Breast epithelium (tissue), 4 donors: ENCODE measurements at regions not wholly inside any gene's neighbourhood (a gene's known extent, or its start where the extent isn't known, plus 50 kb on each side); places are given as distances from the start of the nearest gene placed in this dataset.

Source experiments
- DNase-seq, 2 donors: peaks; one replicate each; pipeline ENCODE4 v3.0.0-alpha.2; 2019; ENCODE audit warnings: low spot score in 2 of 2
- H3K27ac ChIP-seq, 2 donors: fragments of 200-600 bp; sonication (generic) in 1 of 2; one replicate each; pipeline ENCODE4 v1.5.1; 2016 to 2019; ENCODE audit warnings: mild to moderate bottlenecking in 1 of 2
- H3K27me3 ChIP-seq, 2 donors: fragments of 200-600 bp; sonication (generic) in 1 of 2; one replicate each; pipeline versions ENCODE4 v1.5.1 to v1.6.0; 2017 to 2019; ENCODE audit warnings: control low read depth in 1 of 2, mild to moderate bottlenecking in 1 of 2
- H3K36me3 ChIP-seq: fragments of 200-600 bp; one replicate; pipeline ENCODE4 v1.5.1; 2019
- H3K4me1 ChIP-seq, 2 donors: fragments of 200-600 bp; sonication (generic); one replicate each; pipeline ENCODE4 v1.5.1; 2016 to 2019; ENCODE audit warnings: control low read depth in 1 of 2
- H3K4me3 ChIP-seq, 3 donors: fragments of 200-600 bp; sonication (generic); 1 replicate in 2 of 3; 2 replicates in 1 of 3; pipeline ENCODE4 v1.5.1; 2016 to 2019; ENCODE audit warnings: mild to moderate bottlenecking in 3 of 3, moderate library complexity in 2 of 3
- H3K9me3 ChIP-seq, 2 donors: fragments of 200-600 bp; sonication (generic) in 1 of 2; one replicate each; pipeline ENCODE4 v1.5.1; 2016 to 2019; ENCODE audit warnings: control low read depth in 1 of 2
- CTCF ChIP-seq, 3 donors: fragments of 450-650 bp; IDR thresholded peaks; one replicate each; pipeline ENCODE4 v1.5.1; 2016 to 2017; ENCODE audit warnings: antibody characterized with exemption in 3 of 3, mild to moderate bottlenecking in 3 of 3, moderate library complexity in 3 of 3
- POLR2A ChIP-seq: fragments of 450-650 bp; IDR thresholded peaks from one replicate; pipeline ENCODE4 v1.6.1; 2016; ENCODE audit warnings: antibody characterized with exemption, mild to moderate bottlenecking, moderate library complexity
- POLR2AphosphoS5 ChIP-seq, 3 donors: sonication (generic); formaldehyde crosslinking; IDR thresholded peaks; one replicate each; pipeline ENCODE4 v1.6.1; 2017; ENCODE audit warnings: antibody characterized with exemption in 3 of 3
- intact Hi-C: fragments of 100-400 bp; cut with DNase I; formaldehyde crosslinking; loops from one replicate; pipeline ENCODE4 v1.15.1; 2023; ENCODE audit warnings: low total_unique reads

GRCh38 chr6:164273491-164273890 lies 859.0 kb downstream of the QKI start:
- intact Hi-C loops: no loop called here
- Histone ChIP-seq H3K4me1 (no peaks in the 10 kb centered on the region), H3K27ac (no peak overlapping the region), H3K27me3 (no peaks in the 10 kb centered on the region), H3K36me3 (no peaks in the 10 kb centered on the region), H3K4me3 (no peak overlapping the region), H3K9me3 (peaks cover 0 to 9% of the 10 kb centered on the region in 2 donors)
- no peak for DNase-seq
- TF ChIP-seq POLR2AphosphoS5 (IDR thresholded peaks at IDR 0.05): no peak
- TF ChIP-seq POLR2A: no peak
- TF ChIP-seq CTCF (IDR thresholded peaks at IDR 0.05): no peak

- H3K36me3 ChIP-seq: no peaks in the 10 kb centered on the region
- intact Hi-C loops: loop anchor here (2.0 to 5.0 kb wide), 2 partner anchors 58 to 425 kb away; no protein-coding TSS in a partner anchor
- no peak overlapping the region for H3K4me3 ChIP-seq
- TF ChIP-seq POLR2AphosphoS5 (IDR thresholded peaks at IDR 0.05) (no peak), CTCF (IDR thresholded peaks at IDR 0.05) (no peak), POLR2A (no peak)
- DNase-seq: no peak
- H3K9me3 ChIP-seq: no peaks in the 10 kb centered on the region
- no peaks in the 10 kb centered on the region for H3K4me1 ChIP-seq
- no peak overlapping the region for H3K27ac ChIP-seq
- no peaks in the 10 kb centered on the region for H3K27me3 ChIP-seq
These were observed 852.3 kb downstream of the QKI start for GRCh38 chr6:164266851-164267250.

- no peak for TF ChIP-seq POLR2AphosphoS5 (IDR thresholded peaks at IDR 0.05)
- no peak for TF ChIP-seq CTCF (IDR thresholded peaks at IDR 0.05)
- no peak for TF ChIP-seq POLR2A
- DNase-seq: no peak
- Histone ChIP-seq H3K27ac (no peak overlapping the region), H3K36me3 (no peaks in the 10 kb centered on the region), H3K4me3 (no peak overlapping the region), H3K27me3 (no peaks in the 10 kb centered on the region), H3K9me3 (no peaks in the 10 kb centered on the region), H3K4me1 (no peaks in the 10 kb centered on the region)
- intact Hi-C loops: no loop called here
These were observed 847.8 kb downstream of the QKI start for GRCh38 chr6:164262348-164262747.

- intact Hi-C loops: no loop called here
- TF ChIP-seq POLR2A (no peak), CTCF (IDR thresholded peaks at IDR 0.05) (no peak), POLR2AphosphoS5 (IDR thresholded peaks at IDR 0.05) (no peak)
These were observed 843.9 kb downstream of the QKI start for GRCh38 chr6:164258421-164258820.

GRCh38 chr6:164252948-164253347 lies 838.4 kb downstream of the QKI start:
- intact Hi-C loops: no loop called here
- Histone ChIP-seq H3K4me1 (no peaks in the 10 kb centered on the region), H3K27ac (no peak overlapping the region), H3K27me3 (no peaks in the 10 kb centered on the region), H3K4me3 (no peak overlapping the region), H3K36me3 (no peaks in the 10 kb centered on the region), H3K9me3 (no peaks in the 10 kb centered on the region)
- TF ChIP-seq POLR2A (no peak), CTCF (IDR thresholded peaks at IDR 0.05) (no peak), POLR2AphosphoS5 (IDR thresholded peaks at IDR 0.05) (no peak)
- no peak for DNase-seq

More at GRCh38 chr6:164258421-164258820, 843.9 kb downstream of the QKI start:
- no peak overlapping the region for H3K27ac ChIP-seq
- no peaks in the 10 kb centered on the region for H3K4me1 ChIP-seq
- DNase-seq: no peak
- no peak overlapping the region for H3K4me3 ChIP-seq
- no peaks in the 10 kb centered on the region for H3K27me3 ChIP-seq
- no peaks in the 10 kb centered on the region for H3K9me3 ChIP-seq
- no peaks in the 10 kb centered on the region for H3K36me3 ChIP-seq
